Amygdala (tissue), 56 donors: ENCODE measurements at regions not wholly inside any gene's neighbourhood (a gene's known extent, or its start where the extent isn't known, plus 50 kb on each side); places are given as distances from the start of the nearest gene placed in this dataset.

ENCODE experiments used
- DNase-seq, 56 donors: peaks; one replicate each; lab custom pipeline; 2025; lab: John Stamatoyannopoulos, UW

GRCh38 chr20:61134296-61135030, 117.6 kb upstream of the CDH4 start:
- no peak for DNase-seq

GRCh38 chr20:61135266-61135665, 116.8 kb upstream of the CDH4 start:
- DNase-seq, result no peak

- DNase-seq, result no peak
These were observed 116.1 kb upstream of the CDH4 start for GRCh38 chr20:61135968-61136367.

- DNase-seq, result no peak
These were observed 113.5 kb upstream of the CDH4 start for GRCh38 chr20:61138566-61138965.

GRCh38 chr20:61139031-61139430, 113.0 kb upstream of the CDH4 start:
- no peak for DNase-seq

GRCh38 chr20:61140576-61140975, 111.5 kb upstream of the CDH4 start:
- no peak for DNase-seq

- DNase-seq, result no peak
These were observed 106.0 kb upstream of the CDH4 start for GRCh38 chr20:61146023-61146422.

GRCh38 chr20:61149636-61150035, 102.4 kb upstream of the CDH4 start:
- no peak for DNase-seq

GRCh38 chr20:61157301-61157700, 94.8 kb upstream of the CDH4 start:
- DNase-seq, result no peak

- no peak for DNase-seq
These were observed 91.9 kb upstream of the CDH4 start for GRCh38 chr20:61159957-61160686.

GRCh38 chr20:61161726-61162390, 90.2 kb upstream of the CDH4 start:
- DNase-seq, result peak in 1 of 56 donors; percentile 3

- peak in 4 of 56 donors; percentile 2 to 17 (median 12) for DNase-seq
These were observed 89.6 kb upstream of the CDH4 start for GRCh38 chr20:61162451-61162850.

GRCh38 chr20:61163031-61163430, 89.0 kb upstream of the CDH4 start:
- no peak for DNase-seq

GRCh38 chr20:61166324-61166723, 85.7 kb upstream of the CDH4 start:
- no peak for DNase-seq

GRCh38 chr20:61168605-61169004, 83.5 kb upstream of the CDH4 start:
- DNase-seq, result no peak

- no peak for DNase-seq
These were observed 82.2 kb upstream of the CDH4 start for GRCh38 chr20:61169874-61170273.

- no peak for DNase-seq
These were observed 81.4 kb upstream of the CDH4 start for GRCh38 chr20:61170496-61171320.

- no peak for DNase-seq
These were observed 78.8 kb upstream of the CDH4 start for GRCh38 chr20:61173267-61173666.

- no peak for DNase-seq
These were observed 77.9 kb upstream of the CDH4 start for GRCh38 chr20:61173961-61174725.

- DNase-seq, result no peak
These were observed 75.2 kb upstream of the CDH4 start for GRCh38 chr20:61176874-61177273.
